WTC11 (cell line): ENCODE measurements at regions not wholly inside any gene's neighbourhood (a gene's known extent, or its start where the extent isn't known, plus 50 kb on each side); places are given as distances from the start of the nearest gene placed in this dataset.

Experiments
- ATAC-seq: fragments of 200-7000 bp; cut with Tn5 transposase; 2 replicates; pipeline ENCODE4 v1.10.0; 2021; ENCODE audit warnings: mild to moderate bottlenecking, moderate library complexity
- CTCF ChIA-PET: fragments of 300-600 bp; sonication (Branson Sonifier 250); formaldehyde crosslinking; loops from one replicate; lab custom pipeline; 2021; ENCODE audit warnings: antibody characterized with exemption; lab: Charles Lee
- POLR2A ChIA-PET: fragments of 350-600 bp; sonication (Branson Sonifier 250); formaldehyde crosslinking; loops from one replicate; lab custom pipeline; 2021; ENCODE audit warnings: antibody characterized with exemption; lab: Charles Lee
- DNase-seq: peaks from one replicate; pipeline ENCODE4 v3.0.0; 2021; ENCODE audit warnings: low spot score
- H3K27ac Mint-ChIP-seq: 2 replicates; pipeline ENCODE4 v1.8.0; 2021; ENCODE audit warnings: mixed read lengths
- H3K27me3 Mint-ChIP-seq: 2 replicates; pipeline ENCODE4 v1.8.0; 2021; ENCODE audit warnings: low read depth, mild to moderate bottlenecking, moderate library complexity, mixed read lengths
- H3K36me3 Mint-ChIP-seq: 2 replicates; pipeline ENCODE4 v1.8.0; 2021; ENCODE audit warnings: mixed read lengths
- H3K4me1 Mint-ChIP-seq: 2 replicates; pipeline ENCODE4 v1.8.0; 2022; ENCODE audit warnings: mixed read lengths
- H3K4me3 Mint-ChIP-seq: 2 replicates; pipeline ENCODE4 v1.8.0; 2021; ENCODE audit warnings: mild to moderate bottlenecking, moderate library complexity, mixed read lengths
- H3K9me3 Mint-ChIP-seq: 2 replicates; pipeline ENCODE4 v1.8.0; 2021; ENCODE audit warnings: mixed read lengths
- CREM ChIP-seq: sonication (generic); formaldehyde crosslinking; IDR thresholded peaks from 2 replicates; pipeline ENCODE4 v1.8.1; 2022; ENCODE audit warnings: mild to moderate bottlenecking, missing genetic modification reagents, moderate library complexity
- ETV6 ChIP-seq: sonication (generic); formaldehyde crosslinking; IDR thresholded peaks from 2 replicates; pipeline ENCODE4 v1.8.1; 2022; ENCODE audit warnings: mild to moderate bottlenecking, missing genetic modification reagents
- HMGA2 ChIP-seq: fragments of 250-450 bp; sonication (Bioruptor Pico); IDR thresholded peaks from 2 replicates; pipeline ENCODE4 v1.4.0; 2021; ENCODE audit warnings: mild to moderate bottlenecking, moderate library complexity
- MYBL2 ChIP-seq: sonication (generic); formaldehyde crosslinking; IDR thresholded peaks from 2 replicates; pipeline ENCODE4 v1.8.1; 2023; ENCODE audit warnings: mild to moderate bottlenecking, moderate library complexity, missing genetic modification reagents
- NFATC4 ChIP-seq: fragments of 250-450 bp; sonication (Bioruptor Pico); IDR thresholded peaks from 2 replicates; pipeline ENCODE4 v1.9.0; 2021; ENCODE audit warnings: mild to moderate bottlenecking
- NFYB ChIP-seq: sonication (generic); formaldehyde crosslinking; conservative IDR thresholded peaks from 2 replicates; pipeline ENCODE4 v1.8.0; 2022; ENCODE audit warnings: low read depth, missing genetic modification reagents
- NR1H2 ChIP-seq: sonication (generic); formaldehyde crosslinking; IDR thresholded peaks from 2 replicates; pipeline ENCODE4 v1.9.0; 2021; ENCODE audit warnings: mild to moderate bottlenecking, moderate library complexity, missing genetic modification reagents
- SMAD4 ChIP-seq: sonication (generic); formaldehyde crosslinking; IDR thresholded peaks from 2 replicates; pipeline ENCODE4 v1.8.0; 2022; ENCODE audit warnings: mild to moderate bottlenecking, missing genetic modification reagents
- SP1 ChIP-seq: sonication (generic); formaldehyde crosslinking; conservative IDR thresholded peaks from 2 replicates; pipeline ENCODE4 v1.8.1; 2022; ENCODE audit warnings: missing genetic modification reagents
- ZNF416 ChIP-seq: fragments of 250-450 bp; sonication (Bioruptor Pico); IDR thresholded peaks from 2 replicates; pipeline ENCODE4 v1.9.0; 2021; ENCODE audit warnings: mild to moderate bottlenecking, inconsistent platforms
- TF ChIP-seq, protein P1 (sequence below): sonication (generic); formaldehyde crosslinking; IDR thresholded peaks from 2 replicates; pipeline ENCODE4 v1.8.1; 2022; ENCODE audit warnings: mild to moderate bottlenecking, moderate library complexity, missing genetic modification reagents
- TF ChIP-seq, protein P2 (sequence below): sonication (generic); formaldehyde crosslinking; conservative IDR thresholded peaks from 2 replicates; pipeline ENCODE4 v1.8.1; 2023; ENCODE audit warnings: mild to moderate bottlenecking, low read depth, missing genetic modification reagents, moderate library complexity
- TF ChIP-seq, protein P3 (sequence below): sonication (generic); formaldehyde crosslinking; IDR thresholded peaks from 2 replicates; pipeline ENCODE4 v1.8.1; 2022; ENCODE audit warnings: low read depth, missing genetic modification reagents, borderline replicate concordance
- TF ChIP-seq, protein P4 (sequence below): sonication (generic); formaldehyde crosslinking; IDR thresholded peaks from 2 replicates; pipeline ENCODE4 v1.8.1; 2023; ENCODE audit warnings: mild to moderate bottlenecking, missing genetic modification reagents
- TF ChIP-seq, protein P5 (sequence below): sonication (generic); formaldehyde crosslinking; IDR thresholded peaks from 2 replicates; pipeline ENCODE4 v1.8.1; 2023; ENCODE audit warnings: mild to moderate bottlenecking, missing genetic modification reagents, moderate library complexity

DNA sequence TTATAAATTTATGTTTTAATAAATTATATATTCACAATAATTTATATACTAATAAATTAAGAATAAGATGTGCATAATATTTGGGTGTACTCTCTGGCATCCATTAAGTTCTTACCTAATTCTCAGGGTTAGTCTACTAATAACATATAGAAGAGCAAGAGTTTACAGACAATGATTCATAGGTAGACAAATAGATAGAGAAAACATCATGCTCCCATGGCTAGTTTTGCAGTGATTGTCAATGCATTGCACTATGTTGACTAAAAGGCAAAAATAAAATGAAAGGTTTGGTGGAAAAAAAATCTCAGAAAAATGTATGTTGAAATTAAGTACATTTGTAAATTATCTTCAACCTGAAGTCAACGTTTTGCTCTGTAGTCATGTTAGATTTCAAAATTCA is 606.0 kb downstream of the KCTD8 start:
- ATAC-seq, result no peak
- Mint-ChIP-seq H3K27me3 (no peaks in the 10 kb centered on the region), H3K27ac (no peak overlapping the region), H3K4me3 (no peak overlapping the region), H3K4me1 (peaks cover 13% of the 10 kb centered on the region), H3K9me3 (peaks cover 10% of the 10 kb centered on the region), H3K36me3 (peaks cover 9% of the 10 kb centered on the region; the same call in 1 of the 2 replicates)
- peak; percentile 86 for TF ChIP-seq HMGA2
- TF ChIP-seq, protein P1, sequence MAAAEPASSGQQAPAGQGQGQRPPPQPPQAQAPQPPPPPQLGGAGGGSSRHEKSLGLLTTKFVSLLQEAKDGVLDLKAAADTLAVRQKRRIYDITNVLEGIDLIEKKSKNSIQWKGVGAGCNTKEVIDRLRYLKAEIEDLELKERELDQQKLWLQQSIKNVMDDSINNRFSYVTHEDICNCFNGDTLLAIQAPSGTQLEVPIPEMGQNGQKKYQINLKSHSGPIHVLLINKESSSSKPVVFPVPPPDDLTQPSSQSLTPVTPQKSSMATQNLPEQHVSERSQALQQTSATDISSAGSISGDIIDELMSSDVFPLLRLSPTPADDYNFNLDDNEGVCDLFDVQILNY (CRISPR knock-in tag), result no peak
- no peak for TF ChIP-seq MYBL2 (CRISPR knock-in tag)
- DNase-seq, result no peak
- ChIA-PET CTCF (no interaction called here), POLR2A (no interaction called here)

DNA sequence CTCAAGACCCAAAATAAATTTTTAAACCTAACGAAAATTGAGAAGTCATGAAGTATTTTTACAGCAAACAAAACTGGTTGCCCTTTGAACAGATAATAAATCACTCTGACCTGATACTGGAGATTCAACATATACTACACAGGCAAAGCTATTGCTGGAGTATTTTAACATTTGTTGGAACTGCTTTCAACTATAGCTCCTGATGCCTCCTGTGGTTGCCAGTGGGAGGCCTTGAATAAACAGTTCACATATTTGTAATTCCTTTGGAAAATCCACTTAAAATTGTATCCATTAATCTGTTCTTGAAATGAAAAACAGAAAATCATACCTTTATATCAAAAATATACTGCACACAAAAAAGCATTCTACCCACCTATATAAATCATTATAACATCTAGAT is 605.1 kb downstream of the KCTD8 start:
- DNase-seq, result no peak
- Mint-ChIP-seq H3K4me3 (no peak overlapping the region), H3K36me3 (peaks cover 13% of the 10 kb centered on the region), H3K9me3 (peaks cover 18% of the 10 kb centered on the region), H3K27me3 (no peaks in the 10 kb centered on the region), H3K27ac (no peak overlapping the region), H3K4me1 (peaks cover 13% of the 10 kb centered on the region)
- 0 out of 2 replicates have a peak, but pooled peaks have one; percentile 28 for ATAC-seq
- TF ChIP-seq, protein P2, sequence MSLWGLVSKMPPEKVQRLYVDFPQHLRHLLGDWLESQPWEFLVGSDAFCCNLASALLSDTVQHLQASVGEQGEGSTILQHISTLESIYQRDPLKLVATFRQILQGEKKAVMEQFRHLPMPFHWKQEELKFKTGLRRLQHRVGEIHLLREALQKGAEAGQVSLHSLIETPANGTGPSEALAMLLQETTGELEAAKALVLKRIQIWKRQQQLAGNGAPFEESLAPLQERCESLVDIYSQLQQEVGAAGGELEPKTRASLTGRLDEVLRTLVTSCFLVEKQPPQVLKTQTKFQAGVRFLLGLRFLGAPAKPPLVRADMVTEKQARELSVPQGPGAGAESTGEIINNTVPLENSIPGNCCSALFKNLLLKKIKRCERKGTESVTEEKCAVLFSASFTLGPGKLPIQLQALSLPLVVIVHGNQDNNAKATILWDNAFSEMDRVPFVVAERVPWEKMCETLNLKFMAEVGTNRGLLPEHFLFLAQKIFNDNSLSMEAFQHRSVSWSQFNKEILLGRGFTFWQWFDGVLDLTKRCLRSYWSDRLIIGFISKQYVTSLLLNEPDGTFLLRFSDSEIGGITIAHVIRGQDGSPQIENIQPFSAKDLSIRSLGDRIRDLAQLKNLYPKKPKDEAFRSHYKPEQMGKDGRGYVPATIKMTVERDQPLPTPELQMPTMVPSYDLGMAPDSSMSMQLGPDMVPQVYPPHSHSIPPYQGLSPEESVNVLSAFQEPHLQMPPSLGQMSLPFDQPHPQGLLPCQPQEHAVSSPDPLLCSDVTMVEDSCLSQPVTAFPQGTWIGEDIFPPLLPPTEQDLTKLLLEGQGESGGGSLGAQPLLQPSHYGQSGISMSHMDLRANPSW (CRISPR knock-in tag), result no peak
- TF ChIP-seq NFATC4 (CRISPR knock-in tag) (no peak), HMGA2 (no peak), NFYB (CRISPR knock-in tag) (no peak), NR1H2 (CRISPR knock-in tag) (no peak), SMAD4 (CRISPR knock-in tag) (no peak), CREM (CRISPR knock-in tag) (no peak), ZNF416 (CRISPR knock-in tag) (no peak), SP1 (CRISPR knock-in tag) (no peak)
- TF ChIP-seq, protein P3, sequence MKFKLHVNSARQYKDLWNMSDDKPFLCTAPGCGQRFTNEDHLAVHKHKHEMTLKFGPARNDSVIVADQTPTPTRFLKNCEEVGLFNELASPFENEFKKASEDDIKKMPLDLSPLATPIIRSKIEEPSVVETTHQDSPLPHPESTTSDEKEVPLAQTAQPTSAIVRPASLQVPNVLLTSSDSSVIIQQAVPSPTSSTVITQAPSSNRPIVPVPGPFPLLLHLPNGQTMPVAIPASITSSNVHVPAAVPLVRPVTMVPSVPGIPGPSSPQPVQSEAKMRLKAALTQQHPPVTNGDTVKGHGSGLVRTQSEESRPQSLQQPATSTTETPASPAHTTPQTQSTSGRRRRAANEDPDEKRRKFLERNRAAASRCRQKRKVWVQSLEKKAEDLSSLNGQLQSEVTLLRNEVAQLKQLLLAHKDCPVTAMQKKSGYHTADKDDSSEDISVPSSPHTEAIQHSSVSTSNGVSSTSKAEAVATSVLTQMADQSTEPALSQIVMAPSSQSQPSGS (CRISPR knock-in tag), result no peak
- TF ChIP-seq, protein P4, sequence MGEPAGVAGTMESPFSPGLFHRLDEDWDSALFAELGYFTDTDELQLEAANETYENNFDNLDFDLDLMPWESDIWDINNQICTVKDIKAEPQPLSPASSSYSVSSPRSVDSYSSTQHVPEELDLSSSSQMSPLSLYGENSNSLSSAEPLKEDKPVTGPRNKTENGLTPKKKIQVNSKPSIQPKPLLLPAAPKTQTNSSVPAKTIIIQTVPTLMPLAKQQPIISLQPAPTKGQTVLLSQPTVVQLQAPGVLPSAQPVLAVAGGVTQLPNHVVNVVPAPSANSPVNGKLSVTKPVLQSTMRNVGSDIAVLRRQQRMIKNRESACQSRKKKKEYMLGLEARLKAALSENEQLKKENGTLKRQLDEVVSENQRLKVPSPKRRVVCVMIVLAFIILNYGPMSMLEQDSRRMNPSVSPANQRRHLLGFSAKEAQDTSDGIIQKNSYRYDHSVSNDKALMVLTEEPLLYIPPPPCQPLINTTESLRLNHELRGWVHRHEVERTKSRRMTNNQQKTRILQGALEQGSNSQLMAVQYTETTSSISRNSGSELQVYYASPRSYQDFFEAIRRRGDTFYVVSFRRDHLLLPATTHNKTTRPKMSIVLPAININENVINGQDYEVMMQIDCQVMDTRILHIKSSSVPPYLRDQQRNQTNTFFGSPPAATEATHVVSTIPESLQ (CRISPR knock-in tag), result no peak
- TF ChIP-seq, protein P5, sequence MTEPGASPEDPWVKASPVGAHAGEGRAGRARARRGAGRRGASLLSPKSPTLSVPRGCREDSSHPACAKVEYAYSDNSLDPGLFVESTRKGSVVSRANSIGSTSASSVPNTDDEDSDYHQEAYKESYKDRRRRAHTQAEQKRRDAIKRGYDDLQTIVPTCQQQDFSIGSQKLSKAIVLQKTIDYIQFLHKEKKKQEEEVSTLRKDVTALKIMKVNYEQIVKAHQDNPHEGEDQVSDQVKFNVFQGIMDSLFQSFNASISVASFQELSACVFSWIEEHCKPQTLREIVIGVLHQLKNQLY (CRISPR knock-in tag), result no peak
- ChIA-PET POLR2A (no interaction called here), CTCF (no interaction called here)

DNA sequence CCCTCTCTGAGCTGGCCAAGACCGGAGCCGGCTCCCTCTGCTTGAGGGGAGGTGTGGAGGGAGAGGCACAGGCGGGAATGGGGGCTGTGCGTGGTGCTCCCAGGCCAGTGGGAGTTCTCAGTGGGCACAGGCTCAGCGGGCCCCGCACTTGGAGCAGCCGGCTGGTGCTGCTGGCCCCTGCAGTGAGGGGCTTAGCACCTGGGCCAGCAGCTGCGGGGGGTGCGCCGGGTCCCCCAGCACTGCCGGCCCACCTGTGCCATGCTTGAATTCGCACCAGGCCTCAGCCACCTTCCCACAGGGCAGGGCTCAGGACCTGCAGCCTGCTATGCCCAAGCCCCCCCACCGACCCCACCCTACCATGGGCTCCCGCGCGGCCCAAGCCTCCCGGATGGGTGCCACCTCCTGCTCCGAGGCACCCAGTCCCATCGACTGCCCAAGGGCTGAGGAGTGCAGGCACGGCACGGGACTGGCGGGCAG is 602.5 kb downstream of the KCTD8 start:
- no peak for ATAC-seq
- Mint-ChIP-seq H3K9me3 (peaks cover 18% of the 10 kb centered on the region), H3K4me3 (no peak overlapping the region), H3K27ac (no peak overlapping the region), H3K4me1 (peaks cover 25% of the 10 kb centered on the region)
- POLR2A ChIA-PET, result no interaction called here
- CTCF ChIA-PET, result no interaction called here
- no peak for TF ChIP-seq ZNF416 (CRISPR knock-in tag)
- TF ChIP-seq ETV6 (CRISPR knock-in tag), result no peak
- TF ChIP-seq, all 79 proteins: peak for 0
- no peak for DNase-seq
- Mint-ChIP-seq H3K36me3 (peaks cover 13% of the 10 kb centered on the region), H3K27me3 (no peaks in the 10 kb centered on the region)
